ENCODE measurements at regions not wholly inside any gene's neighbourhood (a gene's known extent, or its start where the extent isn't known, plus 50 kb on each side); places are given as distances from the start of the nearest gene placed in this dataset.

- intact Hi-C loops (cut with DNase I), result no loop called here
Observed at GRCh38 chr13:73782450-73783449, 351.5 kb downstream of the KLF12 start.

GRCh38 chr13:73781384-73781783 lies 352.8 kb downstream of the KLF12 start:
- H3K4me3 ChIP-seq, result no peak overlapping the region
- TF ChIP-seq CTCF (IDR thresholded peaks at IDR 0.05), result no peak
- no peak overlapping the region for H3K27ac ChIP-seq
- intact Hi-C loops (cut with DNase I), result no loop called here
- DNase-seq (no peak), ATAC-seq (no peak)
- H3K27me3 ChIP-seq (ENCODE audit: insufficient read depth in 3 of 3, low read length in 2 of 3), result no peaks in the 10 kb centered on the region
- no peaks in the 10 kb centered on the region for H3K9me3 ChIP-seq
- peaks cover 11% of the 10 kb centered on the region for H3K4me1 ChIP-seq
- no peaks in the 10 kb centered on the region for H3K36me3 ChIP-seq (ENCODE audit: insufficient read depth in 1 of 2, low read depth in 1 of 2)

More at GRCh38 chr13:73782450-73783449, 351.5 kb downstream of the KLF12 start:
- WGBS, 3 donors, result 56 to 81% (median 61%) methylated on average over 6 of the region's 6 CpGs
- no peaks in the 10 kb centered on the region for H3K9me3 ChIP-seq
- H3K27me3 ChIP-seq (ENCODE audit: insufficient read depth in 3 of 3, low read length in 2 of 3), result no peaks in the 10 kb centered on the region
- TF ChIP-seq CTCF (IDR thresholded peaks at IDR 0.05), result no peak
- peaks cover 4% of the 10 kb centered on the region for H3K4me1 ChIP-seq
- no peak overlapping the region for H3K4me3 ChIP-seq
- DNase-seq, result no peak
- no peaks in the 10 kb centered on the region for H3K36me3 ChIP-seq (ENCODE audit: insufficient read depth in 1 of 2, low read depth in 1 of 2)
- ATAC-seq, result no peak
- H3K27ac ChIP-seq, result no peak overlapping the region

GRCh38 chr13:73779881-73780280 lies 354.3 kb downstream of the KLF12 start:
- TF ChIP-seq CTCF (IDR thresholded peaks at IDR 0.05), result no peak

GRCh38 chr13:73778242-73778864 lies 355.9 kb downstream of the KLF12 start:
- Histone ChIP-seq H3K27ac (no peak overlapping the region), H3K4me3 (no peak overlapping the region), H3K9me3 (no peaks in the 10 kb centered on the region), H3K36me3 (ENCODE audit: insufficient read depth in 1 of 2, low read depth in 1 of 2) (no peaks in the 10 kb centered on the region), H3K27me3 (ENCODE audit: insufficient read depth in 3 of 3, low read length in 2 of 3) (no peaks in the 10 kb centered on the region), H3K4me1 (peaks cover 23% of the 10 kb centered on the region)
- no peak for TF ChIP-seq CTCF (IDR thresholded peaks at IDR 0.05)
- WGBS, 3 donors, result 70 to 78% (median 73%) methylated on average over 17 of the region's 17 CpGs
- DNase-seq (no peak), ATAC-seq (no peak)
- intact Hi-C loops (cut with DNase I), result no loop called here

More at GRCh38 chr13:73779881-73780280, 354.3 kb downstream of the KLF12 start:
- ATAC-seq (no peak), DNase-seq (no peak)
- no peaks in the 10 kb centered on the region for H3K36me3 ChIP-seq (ENCODE audit: insufficient read depth in 1 of 2, low read depth in 1 of 2)
- 92 to 96% (median 93%) methylated on average over 1 of the region's 1 CpG for WGBS, 3 donors
- no peaks in the 10 kb centered on the region for H3K27me3 ChIP-seq (ENCODE audit: insufficient read depth in 3 of 3, low read length in 2 of 3)
- no peaks in the 10 kb centered on the region for H3K9me3 ChIP-seq
- H3K4me1 ChIP-seq, result peaks cover 23% of the 10 kb centered on the region
- no peak overlapping the region for H3K27ac ChIP-seq
- no peak overlapping the region for H3K4me3 ChIP-seq
- intact Hi-C loops (cut with DNase I), result no loop called here
